OCI-LY7 (cell line): ENCODE measurements at regions not wholly inside any gene's neighbourhood (a gene's known extent, or its start where the extent isn't known, plus 50 kb on each side); places are given as distances from the start of the nearest gene placed in this dataset.

ENCODE experiments used
- BruUV-seq: library from RNA; stranded (reverse); fragments of 400-500 nt; replicated peaks from 2 replicates; lab custom pipeline; 2021; lab: Mats Ljungman, UMichigan
- CTCF ChIA-PET: fragments of 300-600 bp; sonication (Branson Sonifier 250); formaldehyde crosslinking; loops from one replicate; lab custom pipeline; 2022; ENCODE audit warnings: antibody characterized with exemption; ENCODE audit not compliant: unreplicated experiment; lab: Charles Lee
- POLR2A ChIA-PET: fragments of 300-600 bp; sonication (Branson Sonifier 250); formaldehyde crosslinking; loops from one replicate; lab custom pipeline; 2022; ENCODE audit warnings: antibody characterized with exemption; lab: Charles Lee
- DNase-seq: peaks from one replicate; pipeline ENCODE4 v3.0.0-alpha.2; 2015; ENCODE audit warnings: low spot score
- H2AFZ ChIP-seq: fragments of 200-600 bp; sonication (generic), shearing (Covaris generic); 2 replicates; pipeline ENCODE4 v1.6.1; 2014; ENCODE audit warnings: mild to moderate bottlenecking, antibody characterized with exemption, low read length, moderate library complexity
- H3K27ac ChIP-seq: fragments of 200-600 bp; sonication (generic); 2 replicates; pipeline ENCODE4 v1.5.1; 2014; ENCODE audit warnings: mixed run types, low read depth, mild to moderate bottlenecking, moderate library complexity, low read length, inconsistent platforms; ENCODE audit not compliant: poor library complexity, severe bottlenecking
- H3K36me3 ChIP-seq: fragments of 200-600 bp; sonication (generic); 2 replicates; pipeline ENCODE4 v1.6.1; 2014; ENCODE audit warnings: mild to moderate bottlenecking, antibody characterized with exemption, low read length, moderate library complexity, mixed read lengths; ENCODE audit not compliant: insufficient read depth
- H3K4me1 ChIP-seq: fragments of 200-600 bp; sonication (generic); 2 replicates; pipeline ENCODE4 v1.5.1; 2014; ENCODE audit warnings: mild to moderate bottlenecking, low read length; ENCODE audit not compliant: insufficient read depth, poor library complexity, severe bottlenecking
- H3K4me2 ChIP-seq: fragments of 200-600 bp; sonication (generic); 2 replicates; pipeline ENCODE4 v1.6.1; 2014; ENCODE audit warnings: mild to moderate bottlenecking, low read length
- H3K4me3 ChIP-seq: fragments of 200-600 bp; sonication (generic); 2 replicates; pipeline ENCODE4 v1.5.1; 2014; ENCODE audit warnings: mild to moderate bottlenecking, low read depth, low read length; ENCODE audit not compliant: poor library complexity, severe bottlenecking
- H3K79me2 ChIP-seq: fragments of 200-600 bp; sonication (generic); 2 replicates; pipeline ENCODE4 v1.6.1; 2016; ENCODE audit warnings: low read depth, mild to moderate bottlenecking, low read length, moderate library complexity, mixed read lengths; ENCODE audit not compliant: insufficient read depth
- H3K9me2 ChIP-seq: fragments of 200-600 bp; sonication (generic); 2 replicates; pipeline ENCODE4 v1.6.1; 2016; ENCODE audit warnings: mild to moderate bottlenecking, low read length, mixed read lengths; ENCODE audit not compliant: insufficient read depth
- H3K9me3 ChIP-seq: fragments of 200-600 bp; sonication (generic); 2 replicates; pipeline ENCODE4 v1.6.1; 2014; ENCODE audit warnings: mild to moderate bottlenecking, mixed run types, low read length, mixed read lengths
- H4K20me1 ChIP-seq: fragments of 200-600 bp; sonication (generic); 2 replicates; pipeline ENCODE4 v1.6.1; 2014; ENCODE audit warnings: mild to moderate bottlenecking, antibody characterized with exemption, low read length, moderate library complexity, mixed read lengths; ENCODE audit not compliant: insufficient read depth
- EZH2phosphoT487 ChIP-seq: fragments of 200-600 bp; sonication (generic); IDR thresholded peaks from 2 replicates; pipeline ENCODE4 v1.6.1; 2018; ENCODE audit warnings: low read depth, borderline replicate concordance, mild to moderate bottlenecking, mixed run types, antibody characterized with exemption, low read length, moderate library complexity, mixed read lengths
- intact Hi-C: fragments of 100-400 bp; cut with micrococcal nuclease; formaldehyde crosslinking; loops from one replicate; pipeline ENCODE4 v1.10.0; 2022; ENCODE audit not compliant: unreplicated experiment
- TF ChIP-seq, protein P1 (sequence below): fragments of 200-600 bp; sonication (generic); conservative IDR thresholded peaks from 2 replicates; pipeline ENCODE4 v1.5.1; 2014; ENCODE audit warnings: mild to moderate bottlenecking, antibody characterized with exemption, low read length, moderate library complexity, mixed read lengths

GRCh38 chr12:106004289-106004688 is 134.5 kb downstream of the NUAK1 start:
- Histone ChIP-seq H4K20me1 (no peaks in the 10 kb centered on the region), H3K27ac (no peak overlapping the region), H3K4me1 (no peaks in the 10 kb centered on the region), H3K79me2 (no peaks in the 10 kb centered on the region), H2AFZ (no peak overlapping the region), H3K9me3 (no peaks in the 10 kb centered on the region), H3K4me3 (no peak overlapping the region), H3K4me2 (no peak overlapping the region), H3K36me3 (no peaks in the 10 kb centered on the region), H3K9me2 (no peaks in the 10 kb centered on the region)
- intact Hi-C loops, result no loop called here
- ChIA-PET CTCF (no interaction called here), POLR2A (no interaction called here)
- no peak for TF ChIP-seq EZH2phosphoT487
- TF ChIP-seq, protein P1, sequence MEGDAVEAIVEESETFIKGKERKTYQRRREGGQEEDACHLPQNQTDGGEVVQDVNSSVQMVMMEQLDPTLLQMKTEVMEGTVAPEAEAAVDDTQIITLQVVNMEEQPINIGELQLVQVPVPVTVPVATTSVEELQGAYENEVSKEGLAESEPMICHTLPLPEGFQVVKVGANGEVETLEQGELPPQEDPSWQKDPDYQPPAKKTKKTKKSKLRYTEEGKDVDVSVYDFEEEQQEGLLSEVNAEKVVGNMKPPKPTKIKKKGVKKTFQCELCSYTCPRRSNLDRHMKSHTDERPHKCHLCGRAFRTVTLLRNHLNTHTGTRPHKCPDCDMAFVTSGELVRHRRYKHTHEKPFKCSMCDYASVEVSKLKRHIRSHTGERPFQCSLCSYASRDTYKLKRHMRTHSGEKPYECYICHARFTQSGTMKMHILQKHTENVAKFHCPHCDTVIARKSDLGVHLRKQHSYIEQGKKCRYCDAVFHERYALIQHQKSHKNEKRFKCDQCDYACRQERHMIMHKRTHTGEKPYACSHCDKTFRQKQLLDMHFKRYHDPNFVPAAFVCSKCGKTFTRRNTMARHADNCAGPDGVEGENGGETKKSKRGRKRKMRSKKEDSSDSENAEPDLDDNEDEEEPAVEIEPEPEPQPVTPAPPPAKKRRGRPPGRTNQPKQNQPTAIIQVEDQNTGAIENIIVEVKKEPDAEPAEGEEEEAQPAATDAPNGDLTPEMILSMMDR, result no peak
- no TSS peak for BruUV-seq
- no peak for DNase-seq

- Histone ChIP-seq H3K4me3 (no peak overlapping the region), H4K20me1 (no peaks in the 10 kb centered on the region), H3K27ac (no peak overlapping the region), H3K79me2 (no peaks in the 10 kb centered on the region), H3K9me3 (no peaks in the 10 kb centered on the region), H3K36me3 (no peaks in the 10 kb centered on the region), H3K4me2 (no peak overlapping the region), H3K9me2 (no peaks in the 10 kb centered on the region), H3K4me1 (no peaks in the 10 kb centered on the region), H2AFZ (no peak overlapping the region)
- no TSS peak for BruUV-seq
- no peak for DNase-seq
- CTCF ChIA-PET, result no interaction called here
- TF ChIP-seq, protein P1, result no peak
- TF ChIP-seq EZH2phosphoT487, result no peak
- POLR2A ChIA-PET, result interaction anchor here (0.6 kb wide), 1 partner anchor 62 kb away, joined by 3 read pairs; no protein-coding TSS in a partner anchor
- intact Hi-C loops, result no loop called here
Measured at GRCh38 chr12:106006382-106006781, 132.4 kb downstream of the NUAK1 start.

DNA sequence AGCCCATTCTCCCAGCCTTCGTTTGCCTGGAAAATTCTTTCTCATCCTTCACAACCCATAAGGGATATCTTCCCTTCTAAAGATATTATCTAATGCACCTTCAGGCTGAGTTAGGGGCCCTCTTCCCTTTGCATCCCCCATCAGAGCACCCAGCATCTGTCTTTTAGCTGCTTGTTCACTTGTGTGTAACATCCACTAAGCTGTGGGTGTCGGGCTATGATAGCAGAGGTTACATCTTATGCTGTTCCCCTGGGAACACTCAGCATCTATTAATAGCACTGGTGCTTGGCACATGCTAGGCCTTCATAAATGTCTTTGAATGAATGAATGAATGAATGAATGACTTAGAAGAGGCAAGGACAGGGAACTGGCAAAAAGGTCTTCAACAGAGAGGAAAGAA is 131.8 kb downstream of the NUAK1 start:
- H4K20me1 ChIP-seq, result no peaks in the 10 kb centered on the region
- no peak for DNase-seq
- ChIA-PET POLR2A (no interaction called here), CTCF (no interaction called here)
- no peaks in the 10 kb centered on the region for H3K9me2 ChIP-seq
- TF ChIP-seq, protein P1, result no peak
- TF ChIP-seq EZH2phosphoT487, result no peak
- H3K4me3 ChIP-seq, result no peak overlapping the region
- H3K9me3 ChIP-seq, result no peaks in the 10 kb centered on the region
- no peak overlapping the region for H3K4me2 ChIP-seq
- intact Hi-C loops, result no loop called here
- no peaks in the 10 kb centered on the region for H3K4me1 ChIP-seq
- no peaks in the 10 kb centered on the region for H3K79me2 ChIP-seq
- no peak overlapping the region for H3K27ac ChIP-seq
- H3K36me3 ChIP-seq, result no peaks in the 10 kb centered on the region
- BruUV-seq, result no TSS peak
- no peak overlapping the region for H2AFZ ChIP-seq
